GM12878 (cell line): ENCODE measurements at regions not wholly inside any gene's neighbourhood (a gene's known extent, or its start where the extent isn't known, plus 50 kb on each side); places are given as distances from the start of the nearest gene placed in this dataset.

Source experiments
- ATAC-seq: fragments of 200-7000 bp; cut with Tn5 transposase; 3 replicates; pipeline ENCODE4 v1.9.1; 2020; ENCODE audit warnings: mild to moderate bottlenecking, moderate library complexity
- BruUV-seq: library from RNA; stranded (reverse); fragments of 400-500 nt; replicated peaks from 2 replicates; lab custom pipeline; 2021; lab: Mats Ljungman, UMichigan
- CTCF ChIA-PET: fragments of 300-600 bp; sonication (Branson Sonifier 250); formaldehyde crosslinking; extraction: SDS; loops from one replicate; lab custom pipeline; 2021; ENCODE audit warnings: inconsistent platforms; lab: Yijun Ruan, JAX
- POLR2A ChIA-PET: fragments of 350-600 bp; formaldehyde crosslinking; extraction: SDS; loops from one replicate; lab custom pipeline; 2021; ENCODE audit warnings: inconsistent platforms; lab: Charles Lee
- RAD21 ChIA-PET: fragments of 300-600 bp; sonication (Branson Sonifier 250); formaldehyde crosslinking; loops from one replicate; lab custom pipeline; 2023; ENCODE audit warnings: antibody characterized with exemption; ENCODE audit not compliant: unreplicated experiment; lab: Charles Lee
- SMC1A ChIA-PET: fragments of 300-600 bp; sonication (Branson Sonifier 250); formaldehyde crosslinking; loops from one replicate; lab custom pipeline; 2023; ENCODE audit not compliant: unreplicated experiment, uncharacterized antibody; lab: Charles Lee
- DNase-seq: peaks from one replicate; pipeline ENCODE4 v3.0.0-alpha.2; 2011; ENCODE audit warnings: low read depth, low spot score
- FAIRE-seq: peaks from 3 replicates; lab custom pipeline; 2011; peaks lifted over from hg19 to GRCh38; lab: Jason Lieb, UNC
- H2AFZ ChIP-seq: 2 replicates; pipeline ENCODE4 v1.6.0; 2011; ENCODE audit warnings: low read depth, low read length, control low read depth; ENCODE audit not compliant: control insufficient read depth
- H3K27ac ChIP-seq: 2 replicates; pipeline ENCODE4 v1.5.1; 2011; ENCODE audit warnings: control low read depth; ENCODE audit not compliant: control insufficient read depth, insufficient read depth
- H3K27me3 ChIP-seq, 2 experiments: replicated peaks in 1 of 2; 2 replicates each; pipeline versions ENCODE4 v1.6.0 to v1.6.1; 2011; ENCODE audit warnings: low read length in 1 of 2; ENCODE audit not compliant: control insufficient read depth in 2 of 2, insufficient read depth in 2 of 2
- H3K36me3 ChIP-seq, 2 experiments: 2 replicates each; pipeline ENCODE4 v1.5.1; 2011; ENCODE audit warnings: low read length in 1 of 2; ENCODE audit not compliant: control insufficient read depth in 2 of 2, insufficient read depth in 2 of 2
- H3K4me1 ChIP-seq: 2 replicates; pipeline ENCODE4 v1.6.1; 2011; ENCODE audit warnings: mild to moderate bottlenecking, low read length, moderate library complexity, mixed read lengths; ENCODE audit not compliant: control insufficient read depth, insufficient read depth
- H3K4me2 ChIP-seq: 2 replicates; pipeline ENCODE4 v1.6.0; 2011; ENCODE audit warnings: control low read depth; ENCODE audit not compliant: control insufficient read depth, insufficient read depth
- H3K4me3 ChIP-seq: fragments of 200-600 bp; sonication (generic); 2 replicates; pipeline ENCODE4 v1.5.1; 2016
- H3K79me2 ChIP-seq: 2 replicates; pipeline ENCODE4 v1.6.0; 2011; ENCODE audit warnings: low read length; ENCODE audit not compliant: control insufficient read depth, insufficient read depth
- H3K9ac ChIP-seq: 2 replicates; pipeline ENCODE4 v1.8.0; 2011; ENCODE audit warnings: low read length, control low read depth, mixed read lengths; ENCODE audit not compliant: control insufficient read depth, insufficient read depth
- H3K9me3 ChIP-seq: replicated peaks from 3 replicates; pipeline ENCODE4 v1.5.1; 2011; ENCODE audit warnings: mild to moderate bottlenecking, low read length; ENCODE audit not compliant: control insufficient read depth, insufficient read depth
- H4K20me1 ChIP-seq: 2 replicates; pipeline ENCODE4 v1.6.0; 2011; ENCODE audit not compliant: control insufficient read depth, insufficient read depth
- BCLAF1 ChIP-seq: fragments of 450-650 bp; IDR thresholded peaks from 2 replicates; pipeline ENCODE4 v1.6.1; 2017; ENCODE audit warnings: antibody characterized with exemption, mild to moderate bottlenecking, moderate library complexity
- CTCF ChIP-seq, 3 experiments: IDR thresholded peaks in 2 of 3; conservative IDR thresholded peaks in 1 of 3; 2 replicates each; pipeline ENCODE4 v1.5.1; 2011; ENCODE audit warnings: low read depth in 3 of 3, low read length in 3 of 3, mild to moderate bottlenecking in 3 of 3, control low read depth in 2 of 3, moderate library complexity in 2 of 3, inconsistent platforms in 1 of 3, mixed read lengths in 1 of 3; ENCODE audit not compliant: control insufficient read depth in 2 of 3, insufficient read depth in 1 of 3; ENCODE audit errors: extremely low read depth in 1 of 3
- IRF3 ChIP-seq: fragments of 450-650 bp; IDR thresholded peaks from 2 replicates; pipeline ENCODE4 v1.6.1; 2014; ENCODE audit warnings: mild to moderate bottlenecking
- RCOR1 ChIP-seq: conservative IDR thresholded peaks from 2 replicates; pipeline ENCODE4 v1.6.1; 2012; ENCODE audit warnings: low read depth, low read length, improper control_type of control experiment
- SRF ChIP-seq, 2 experiments: IDR thresholded peaks; 2 replicates each; pipeline ENCODE4 v1.6.1; 2011; ENCODE audit warnings: low read depth in 2 of 2, low read length in 2 of 2, mild to moderate bottlenecking in 1 of 2, moderate library complexity in 1 of 2
- TCF7 ChIP-seq: IDR thresholded peaks from 2 replicates; pipeline ENCODE4 v1.6.1; 2014; ENCODE audit warnings: antibody characterized with exemption, borderline replicate concordance
- whole genome bisulfite sequencing: methylation state at CpG from one replicate; pipeline ENCODE4 v1.1.6; 2016; ENCODE audit warnings: low lambda C conversion rate; ENCODE audit not compliant: insufficient replicate concordance, insufficient coverage; ENCODE audit errors: missing lambda C conversion rate; 5-methylcytosine and 5-hydroxymethylcytosine counted together
- in situ Hi-C: fragments of 300-500 bp; cut with MboI; formaldehyde crosslinking; loops from 9 replicates; pipeline ENCODE4 v1.14.3; 2018; ENCODE audit warnings: mixed read lengths
- intact Hi-C: fragments of 100-400 bp; cut with micrococcal nuclease; formaldehyde crosslinking; loops from one replicate; pipeline ENCODE4 v1.14.2; 2022; ENCODE audit not compliant: unreplicated experiment
- TF ChIP-seq, protein P1 (sequence below): fragments of 450-650 bp; IDR thresholded peaks from 2 replicates; pipeline ENCODE4 v1.6.1; 2017; ENCODE audit warnings: borderline replicate concordance
- TF ChIP-seq, protein P2 (sequence below): IDR thresholded peaks from 2 replicates; pipeline ENCODE4 v1.6.1; 2012; ENCODE audit warnings: improper control_type of control experiment, low read depth, low read length; ENCODE audit not compliant: insufficient replicate concordance

GRCh38 chr2:64735504-64735903 is 81.8 kb upstream of the SERTAD2 start:
- ChIA-PET CTCF (interaction anchor here (0.9 to 4.4 kb wide), 6 partner anchors 8 to 90 kb away, joined by 3 to 24 read pairs (median 4); no protein-coding TSS in a partner anchor), RAD21 (interaction anchor here (1.1 to 4.7 kb wide), 7 partner anchors 8 to 149 kb away, joined by 3 to 38 read pairs (median 6); no protein-coding TSS in a partner anchor), SMC1A (interaction anchor here (2.0 to 35.8 kb wide), 5 partner anchors 5 to 83 kb away, joined by 6 to 945 read pairs (median 439); partner anchors contain the start of gene SERTAD2), POLR2A (interaction anchor here (3.6 to 11.0 kb wide), 3 partner anchors 8 to 82 kb away, joined by 40 to 113 read pairs (median 49); partner anchors contain the start of gene SERTAD2)
- intact Hi-C loops: no loop called here
- ATAC-seq: no peak
- no peak for FAIRE-seq
- TF ChIP-seq CTCF (IDR thresholded peaks at IDR 0.05 in 2 of 3, conservative IDR thresholded peaks at IDR 0.05 in 1 of 3; ENCODE audit: control insufficient read depth in 2 of 3, extremely low read depth in 1 of 3, insufficient read depth in 1 of 3, low read depth in 3 of 3, low read length in 3 of 3) (no peak), BCLAF1 (no peak), SRF (IDR thresholded peaks at IDR 0.05; ENCODE audit: low read depth in 2 of 2, low read length in 2 of 2) (no peak), TCF7 (no peak), IRF3 (no peak), RCOR1 (no peak)
- TF ChIP-seq, protein P1, sequence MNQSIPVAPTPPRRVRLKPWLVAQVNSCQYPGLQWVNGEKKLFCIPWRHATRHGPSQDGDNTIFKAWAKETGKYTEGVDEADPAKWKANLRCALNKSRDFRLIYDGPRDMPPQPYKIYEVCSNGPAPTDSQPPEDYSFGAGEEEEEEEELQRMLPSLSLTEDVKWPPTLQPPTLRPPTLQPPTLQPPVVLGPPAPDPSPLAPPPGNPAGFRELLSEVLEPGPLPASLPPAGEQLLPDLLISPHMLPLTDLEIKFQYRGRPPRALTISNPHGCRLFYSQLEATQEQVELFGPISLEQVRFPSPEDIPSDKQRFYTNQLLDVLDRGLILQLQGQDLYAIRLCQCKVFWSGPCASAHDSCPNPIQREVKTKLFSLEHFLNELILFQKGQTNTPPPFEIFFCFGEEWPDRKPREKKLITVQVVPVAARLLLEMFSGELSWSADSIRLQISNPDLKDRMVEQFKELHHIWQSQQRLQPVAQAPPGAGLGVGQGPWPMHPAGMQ: no peak
- TF ChIP-seq, protein P2, sequence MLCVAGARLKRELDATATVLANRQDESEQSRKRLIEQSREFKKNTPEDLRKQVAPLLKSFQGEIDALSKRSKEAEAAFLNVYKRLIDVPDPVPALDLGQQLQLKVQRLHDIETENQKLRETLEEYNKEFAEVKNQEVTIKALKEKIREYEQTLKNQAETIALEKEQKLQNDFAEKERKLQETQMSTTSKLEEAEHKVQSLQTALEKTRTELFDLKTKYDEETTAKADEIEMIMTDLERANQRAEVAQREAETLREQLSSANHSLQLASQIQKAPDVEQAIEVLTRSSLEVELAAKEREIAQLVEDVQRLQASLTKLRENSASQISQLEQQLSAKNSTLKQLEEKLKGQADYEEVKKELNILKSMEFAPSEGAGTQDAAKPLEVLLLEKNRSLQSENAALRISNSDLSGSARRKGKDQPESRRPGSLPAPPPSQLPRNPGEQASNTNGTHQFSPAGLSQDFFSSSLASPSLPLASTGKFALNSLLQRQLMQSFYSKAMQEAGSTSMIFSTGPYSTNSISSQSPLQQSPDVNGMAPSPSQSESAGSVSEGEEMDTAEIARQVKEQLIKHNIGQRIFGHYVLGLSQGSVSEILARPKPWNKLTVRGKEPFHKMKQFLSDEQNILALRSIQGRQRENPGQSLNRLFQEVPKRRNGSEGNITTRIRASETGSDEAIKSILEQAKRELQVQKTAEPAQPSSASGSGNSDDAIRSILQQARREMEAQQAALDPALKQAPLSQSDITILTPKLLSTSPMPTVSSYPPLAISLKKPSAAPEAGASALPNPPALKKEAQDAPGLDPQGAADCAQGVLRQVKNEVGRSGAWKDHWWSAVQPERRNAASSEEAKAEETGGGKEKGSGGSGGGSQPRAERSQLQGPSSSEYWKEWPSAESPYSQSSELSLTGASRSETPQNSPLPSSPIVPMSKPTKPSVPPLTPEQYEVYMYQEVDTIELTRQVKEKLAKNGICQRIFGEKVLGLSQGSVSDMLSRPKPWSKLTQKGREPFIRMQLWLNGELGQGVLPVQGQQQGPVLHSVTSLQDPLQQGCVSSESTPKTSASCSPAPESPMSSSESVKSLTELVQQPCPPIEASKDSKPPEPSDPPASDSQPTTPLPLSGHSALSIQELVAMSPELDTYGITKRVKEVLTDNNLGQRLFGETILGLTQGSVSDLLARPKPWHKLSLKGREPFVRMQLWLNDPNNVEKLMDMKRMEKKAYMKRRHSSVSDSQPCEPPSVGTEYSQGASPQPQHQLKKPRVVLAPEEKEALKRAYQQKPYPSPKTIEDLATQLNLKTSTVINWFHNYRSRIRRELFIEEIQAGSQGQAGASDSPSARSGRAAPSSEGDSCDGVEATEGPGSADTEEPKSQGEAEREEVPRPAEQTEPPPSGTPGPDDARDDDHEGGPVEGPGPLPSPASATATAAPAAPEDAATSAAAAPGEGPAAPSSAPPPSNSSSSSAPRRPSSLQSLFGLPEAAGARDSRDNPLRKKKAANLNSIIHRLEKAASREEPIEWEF: no peak
- no peak overlapping the region for H3K4me3 ChIP-seq
- WGBS: 85% methylated on average over 2 of the region's 2 CpGs
- no peaks in the 10 kb centered on the region for H3K27me3 ChIP-seq
- H3K9me3 ChIP-seq: no peaks in the 10 kb centered on the region
- peaks cover 0 to 9% of the 10 kb centered on the region in 2 experiments; a peak in 2 of 4 replicates for H3K36me3 ChIP-seq
- BruUV-seq: no TSS peak
- H3K9ac ChIP-seq: no peak overlapping the region
- no peaks in the 10 kb centered on the region for H4K20me1 ChIP-seq
- H2AFZ ChIP-seq: no peak overlapping the region
- peaks cover 34% of the 10 kb centered on the region for H3K4me1 ChIP-seq
- peak overlapping the region; percentile 27; the same call in 1 of the 2 replicates for H3K4me2 ChIP-seq
- no peak overlapping the region; the same call in 1 of the 2 replicates for H3K27ac ChIP-seq
- peaks cover 56% of the 10 kb centered on the region for H3K79me2 ChIP-seq
- DNase-seq: no peak
- in situ Hi-C loops: no loop called here
